Activated CD8-positive, alpha-beta T cell treated with anti-CD3 and anti-CD28 coated beads for 36 hours (primary cell): ENCODE measurements at regions not wholly inside any gene's neighbourhood (a gene's known extent, or its start where the extent isn't known, plus 50 kb on each side); places are given as distances from the start of the nearest gene placed in this dataset.

Source experiments
- ATAC-seq: fragments of 200-7000 bp; cut with Tn5 transposase; one replicate; pipeline ENCODE4 v1.10.0; 2021; ENCODE audit warnings: mild to moderate bottlenecking, moderate library complexity
- CTCF ChIA-PET: fragments of 350-600 bp; sonication (Branson Sonifier 250); formaldehyde crosslinking; loops from one replicate; lab custom pipeline; 2021; ENCODE audit warnings: antibody characterized with exemption; lab: Charles Lee
- POLR2A ChIA-PET: fragments of 350-600 bp; sonication (Branson Sonifier 250); formaldehyde crosslinking; loops from one replicate; lab custom pipeline; 2021; ENCODE audit warnings: antibody characterized with exemption; lab: Charles Lee
- DNase-seq: peaks from one replicate; pipeline ENCODE4 v3.0.0-alpha.2; 2020
- H3K27ac Mint-ChIP-seq: one replicate; pipeline ENCODE4 v1.8.0; 2021; ENCODE audit warnings: mild to moderate bottlenecking, mixed read lengths
- H3K27me3 Mint-ChIP-seq: one replicate; pipeline ENCODE4 v1.8.0; 2021; ENCODE audit warnings: mixed read lengths
- H3K36me3 Mint-ChIP-seq: one replicate; pipeline ENCODE4 v1.8.0; 2021; ENCODE audit warnings: low read depth, mixed read lengths
- H3K4me1 Mint-ChIP-seq: one replicate; pipeline ENCODE4 v1.8.0; 2021; ENCODE audit warnings: low read depth, mixed read lengths
- H3K4me3 Mint-ChIP-seq: one replicate; pipeline ENCODE4 v1.8.0; 2021; ENCODE audit warnings: mild to moderate bottlenecking, moderate library complexity, mixed read lengths
- H3K9me3 Mint-ChIP-seq: one replicate; pipeline ENCODE4 v1.8.0; 2021; ENCODE audit warnings: mixed read lengths
- CTCF ChIP-seq: fragments of 200-600 bp; IDR thresholded peaks from one replicate; pipeline ENCODE4 v1.8.0; 2022; ENCODE audit warnings: antibody characterized with exemption, mild to moderate bottlenecking
- intact Hi-C: fragments of 100-400 bp; cut with micrococcal nuclease; formaldehyde crosslinking; loops from one replicate; pipeline ENCODE4 v1.10.0; 2022

GRCh38 chr18:72122103-72122502 lies 422.0 kb downstream of the CBLN2 start:
- DNase-seq = no peak
- Mint-ChIP-seq H3K4me3 (no peak overlapping the region), H3K9me3 (no peaks in the 10 kb centered on the region), H3K27ac (no peak overlapping the region), H3K36me3 (no peaks in the 10 kb centered on the region), H3K4me1 (no peaks in the 10 kb centered on the region), H3K27me3 (no peaks in the 10 kb centered on the region)
- intact Hi-C loops = no loop called here
- CTCF ChIA-PET = no interaction called here
- POLR2A ChIA-PET = no interaction called here
- ATAC-seq = no peak
- TF ChIP-seq CTCF = no peak

- H3K4me1 Mint-ChIP-seq = no peaks in the 10 kb centered on the region
- no peaks in the 10 kb centered on the region for H3K36me3 Mint-ChIP-seq
- intact Hi-C loops = no loop called here
- H3K27me3 Mint-ChIP-seq = no peaks in the 10 kb centered on the region
- no peak for ATAC-seq
- H3K27ac Mint-ChIP-seq = no peak overlapping the region
- DNase-seq = no peak
- CTCF ChIA-PET = no interaction called here
- H3K9me3 Mint-ChIP-seq = no peaks in the 10 kb centered on the region
- TF ChIP-seq CTCF = no peak
- H3K4me3 Mint-ChIP-seq = no peak overlapping the region
- POLR2A ChIA-PET = no interaction called here
These were observed 425.1 kb downstream of the CBLN2 start for GRCh38 chr18:72119082-72119481.

- ChIA-PET POLR2A (no interaction called here), CTCF (no interaction called here)
- Mint-ChIP-seq H3K4me1 (no peaks in the 10 kb centered on the region), H3K27ac (no peak overlapping the region), H3K9me3 (no peaks in the 10 kb centered on the region), H3K27me3 (no peaks in the 10 kb centered on the region), H3K4me3 (no peak overlapping the region), H3K36me3 (no peaks in the 10 kb centered on the region)
- ATAC-seq (no peak), DNase-seq (no peak)
- intact Hi-C loops = no loop called here
- no peak for TF ChIP-seq CTCF
These were observed 429.1 kb downstream of the CBLN2 start for GRCh38 chr18:72114801-72115594.

DNA sequence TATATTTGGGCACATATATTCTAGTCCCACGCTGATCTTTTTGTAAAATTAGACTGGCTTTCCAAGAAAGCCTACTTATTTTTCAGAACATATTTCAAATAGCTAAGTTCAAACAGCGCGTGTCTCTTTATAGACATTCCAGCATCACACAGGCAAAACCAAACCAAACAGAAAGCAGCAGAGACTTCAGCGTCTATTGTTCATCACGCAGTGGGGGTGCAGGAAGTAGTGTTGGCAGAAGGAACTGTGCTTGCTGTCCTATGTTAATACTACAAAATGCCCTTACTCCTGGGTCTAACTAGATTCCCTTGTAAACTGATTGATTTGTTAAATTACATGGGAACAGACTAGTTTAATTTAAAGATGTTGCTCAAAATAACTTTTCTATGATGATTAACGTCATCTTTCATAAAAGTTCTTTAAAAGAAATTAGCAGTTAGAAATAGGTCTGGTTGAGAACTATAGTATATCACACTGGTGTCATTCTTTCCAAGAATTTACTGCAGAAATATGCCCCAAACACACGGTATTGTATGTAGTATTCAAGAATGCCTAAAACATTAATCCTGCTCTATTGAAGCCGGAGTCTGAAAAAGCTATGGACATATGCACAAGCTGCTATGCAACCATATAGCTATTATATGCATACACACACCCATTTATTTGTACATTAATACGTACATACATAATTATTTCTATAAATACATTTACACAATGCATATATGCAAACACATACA lies 436.3 kb downstream of the CBLN2 start:
- Mint-ChIP-seq H3K4me3 (no peak overlapping the region), H3K4me1 (no peaks in the 10 kb centered on the region), H3K9me3 (no peaks in the 10 kb centered on the region), H3K36me3 (no peaks in the 10 kb centered on the region), H3K27ac (no peak overlapping the region), H3K27me3 (no peaks in the 10 kb centered on the region)
- ChIA-PET POLR2A (no interaction called here), CTCF (no interaction called here)
- ATAC-seq (no peak), DNase-seq (no peak)
- TF ChIP-seq CTCF = no peak
- intact Hi-C loops = no loop called here

GRCh38 chr18:72104851-72105250 lies 439.3 kb downstream of the CBLN2 start:
- Mint-ChIP-seq H3K9me3 (no peaks in the 10 kb centered on the region), H3K36me3 (no peaks in the 10 kb centered on the region), H3K4me1 (no peaks in the 10 kb centered on the region), H3K27ac (no peak overlapping the region), H3K27me3 (no peaks in the 10 kb centered on the region), H3K4me3 (no peak overlapping the region)
- TF ChIP-seq CTCF = no peak
- intact Hi-C loops = no loop called here
- no peak for ATAC-seq
- DNase-seq = no peak
- CTCF ChIA-PET = no interaction called here
- POLR2A ChIA-PET = no interaction called here
